Fibroblast of lung (primary cell): ENCODE measurements at regions not wholly inside any gene's neighbourhood (a gene's known extent, or its start where the extent isn't known, plus 50 kb on each side); places are given as distances from the start of the nearest gene placed in this dataset.

Experiments used
- CTCF ChIP-seq, 2 donors: IDR thresholded peaks in 1 of 2; conservative IDR thresholded peaks in 1 of 2; 1 replicate in 1 of 2; 2 replicates in 1 of 2; pipeline ENCODE4 v1.5.1; 2011 to 2012; ENCODE audit warnings: low read length in 2 of 2, control low read depth in 1 of 2, inconsistent platforms in 1 of 2, low read depth in 1 of 2, mild to moderate bottlenecking in 1 of 2
- EZH2 ChIP-seq: IDR thresholded peaks from 2 replicates; pipeline ENCODE4 v1.5.1; 2012; ENCODE audit warnings: low read length, control low read depth, mild to moderate bottlenecking; ENCODE audit errors: missing control alignments

- no peak for TF ChIP-seq CTCF (conservative IDR thresholded peaks at IDR 0.05 in 1 of 2, IDR thresholded peaks at IDR 0.05 in 1 of 2; ENCODE audit: low read depth in 1 of 2, low read length in 2 of 2)
- TF ChIP-seq EZH2: no peak
These were observed 889.6 kb downstream of the DTWD2 start for GRCh38 chr5:118098716-118099115.
